NCI-H524 treated with DMSO at 0.1 percent for 48 hours (cell line): ENCODE measurements at regions not wholly inside any gene's neighbourhood (a gene's known extent, or its start where the extent isn't known, plus 50 kb on each side); places are given as distances from the start of the nearest gene placed in this dataset.

Source experiments
- DNase-seq: peaks from one replicate; lab custom pipeline; 2025; lab: John Stamatoyannopoulos, UW

DNA sequence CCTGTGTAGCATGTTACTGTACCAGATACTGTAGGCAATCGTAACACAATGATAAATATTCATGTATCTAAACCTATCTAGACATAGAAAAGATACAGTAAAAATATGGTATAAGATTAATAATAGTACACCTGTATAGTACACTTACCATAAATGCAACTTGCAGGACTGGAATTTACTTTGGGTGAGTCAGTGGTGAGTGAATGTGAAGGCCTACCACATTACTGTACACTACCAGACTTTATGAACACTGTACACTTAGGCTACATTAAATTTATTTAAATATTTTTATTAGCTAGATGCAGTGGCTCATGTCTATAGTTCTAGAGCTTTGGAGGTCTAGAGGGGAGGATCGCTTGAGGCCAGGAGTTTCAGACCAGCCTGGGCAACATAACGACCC lies 186.6 kb upstream of the ROPN1 start:
- DNase-seq, result no peak

GRCh38 chr3:124200407-124200806 lies 208.5 kb upstream of the ROPN1 start:
- DNase-seq, result no peak

- no peak for DNase-seq
Measured at GRCh38 chr3:124201226-124201625, 209.3 kb upstream of the ROPN1 start.

GRCh38 chr3:124201786-124202185 lies 209.9 kb upstream of the ROPN1 start:
- peak; percentile 87 for DNase-seq

DNA sequence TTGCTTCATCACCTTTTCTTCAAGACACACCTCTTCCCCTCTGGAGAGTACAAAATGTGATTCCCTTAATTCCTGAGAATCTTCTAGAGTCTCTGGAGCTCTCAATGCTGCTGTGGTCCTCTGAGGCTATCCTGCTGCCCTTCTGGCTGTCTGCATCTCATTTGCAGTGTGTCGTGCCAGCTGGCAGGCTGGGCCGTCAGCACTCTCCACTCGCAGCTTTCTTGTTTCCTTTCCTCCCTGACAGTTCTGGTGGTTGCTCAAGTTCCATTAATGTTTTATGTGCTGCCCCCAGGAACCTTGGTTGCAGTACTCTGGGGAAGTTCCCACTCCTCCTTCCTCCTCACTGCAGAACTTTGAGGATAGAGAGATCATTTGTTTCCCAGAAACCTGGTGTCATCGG lies 210.8 kb upstream of the ROPN1 start:
- DNase-seq, result peak; percentile 50

DNA sequence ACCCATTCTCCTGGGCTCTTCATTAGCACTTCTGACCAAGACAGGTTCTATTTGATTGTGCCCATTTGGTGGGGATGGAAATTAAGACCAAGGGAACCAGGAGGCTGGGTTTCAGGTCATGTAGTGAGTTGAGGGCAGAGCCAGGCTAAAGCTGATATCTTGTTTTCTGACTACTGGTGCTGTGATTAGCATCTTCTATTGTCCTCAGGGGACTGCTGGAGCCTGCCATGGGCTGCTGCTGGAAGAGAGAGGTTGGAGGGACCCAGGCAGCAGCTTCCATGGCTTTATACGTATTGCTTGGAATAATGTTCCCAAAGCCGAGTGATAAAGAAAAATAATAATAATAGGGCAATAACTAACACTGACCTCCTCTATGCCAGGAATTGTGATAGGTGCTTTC lies 211.4 kb upstream of the ROPN1 start:
- DNase-seq, result no peak

DNA sequence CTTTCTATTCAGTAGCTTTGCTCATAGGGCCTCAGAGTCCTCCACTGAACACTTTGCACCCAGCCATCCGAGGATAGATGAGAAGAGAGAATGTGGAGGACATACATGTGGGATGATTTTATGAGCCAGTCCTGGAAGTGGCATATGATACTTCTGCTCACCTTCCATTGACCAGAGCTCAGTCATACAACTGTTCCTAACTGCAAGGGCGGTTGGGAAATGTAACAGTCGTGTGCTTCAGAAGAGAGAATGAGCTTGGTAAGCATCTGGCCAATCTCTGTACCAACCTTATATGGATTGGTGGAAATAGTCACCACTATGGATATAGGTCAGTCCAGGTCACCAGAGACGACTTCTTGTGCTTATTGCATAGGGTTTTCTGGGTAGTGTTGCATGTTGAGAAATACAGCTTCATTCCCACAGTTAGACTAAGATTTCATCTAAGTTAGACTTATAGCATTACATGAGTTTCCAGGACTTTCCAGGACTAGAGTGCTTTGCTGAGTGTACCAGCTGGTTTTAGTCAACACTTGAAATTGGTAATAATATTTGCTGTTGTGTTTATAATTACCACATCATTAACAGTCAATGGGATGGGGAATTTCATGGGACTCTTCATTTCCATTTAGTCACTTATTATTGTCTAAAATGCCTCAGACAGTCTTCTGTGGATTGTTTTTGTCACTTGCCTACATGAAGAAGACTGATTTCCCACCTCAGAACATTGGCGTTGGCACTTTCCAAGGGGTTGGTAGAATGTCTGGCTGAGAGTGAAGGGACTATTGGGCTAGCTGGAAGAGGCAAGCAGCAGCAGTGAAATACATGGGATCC lies 214.5 kb upstream of the ROPN1 start:
- DNase-seq, result no peak

- no peak for DNase-seq
Measured at GRCh38 chr3:124207077-124207476, 215.2 kb upstream of the ROPN1 start.

DNA sequence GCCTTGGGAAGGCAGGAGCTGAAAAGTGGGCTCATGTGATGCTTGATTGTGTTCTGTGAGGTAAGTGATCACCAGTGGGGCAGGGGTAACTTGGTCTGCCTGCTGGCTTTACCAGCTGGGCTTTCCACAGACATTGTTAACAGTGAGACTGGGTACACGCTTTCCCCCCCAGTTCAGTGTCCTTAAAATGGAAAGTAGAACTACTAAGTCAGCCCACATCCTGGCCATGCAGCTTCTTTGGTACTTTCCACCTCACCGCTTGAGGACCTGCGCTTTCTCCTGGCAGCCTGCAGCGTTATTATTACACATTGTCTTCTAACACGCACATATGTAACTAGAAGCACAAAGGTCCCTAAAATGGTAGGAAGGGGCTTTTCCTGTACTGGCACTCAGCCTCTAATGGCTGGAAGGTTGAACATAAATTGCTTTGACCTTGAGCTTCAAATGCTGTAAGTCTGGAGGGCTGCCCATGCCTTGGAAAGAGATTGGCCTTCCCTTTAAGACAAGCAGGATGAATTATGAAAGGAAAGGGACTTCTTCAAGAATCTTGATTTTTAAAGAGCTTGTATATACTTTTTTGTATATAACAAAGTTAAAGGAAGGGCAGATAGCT lies 216.1 kb upstream of the ROPN1 start:
- no peak for DNase-seq

DNA sequence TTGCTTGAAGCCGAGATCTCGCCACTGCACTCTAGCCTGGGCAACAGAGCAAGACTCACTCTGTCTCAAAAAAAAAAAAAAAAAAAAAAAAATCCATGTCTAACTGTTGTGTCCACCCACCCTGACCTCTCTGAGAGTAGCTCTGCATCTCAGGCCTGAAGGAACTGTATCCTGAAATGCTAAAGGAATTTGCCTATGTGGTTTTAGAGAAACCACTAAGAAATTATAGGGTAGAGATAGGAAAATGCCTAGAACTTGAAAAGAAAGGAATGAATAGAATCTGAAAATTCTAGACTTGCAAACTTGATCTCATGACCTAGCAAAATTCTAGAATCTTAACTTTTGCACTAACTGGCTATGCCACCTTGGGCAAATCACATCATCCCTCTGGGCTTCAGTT lies 217.5 kb upstream of the ROPN1 start:
- DNase-seq, result no peak

DNA sequence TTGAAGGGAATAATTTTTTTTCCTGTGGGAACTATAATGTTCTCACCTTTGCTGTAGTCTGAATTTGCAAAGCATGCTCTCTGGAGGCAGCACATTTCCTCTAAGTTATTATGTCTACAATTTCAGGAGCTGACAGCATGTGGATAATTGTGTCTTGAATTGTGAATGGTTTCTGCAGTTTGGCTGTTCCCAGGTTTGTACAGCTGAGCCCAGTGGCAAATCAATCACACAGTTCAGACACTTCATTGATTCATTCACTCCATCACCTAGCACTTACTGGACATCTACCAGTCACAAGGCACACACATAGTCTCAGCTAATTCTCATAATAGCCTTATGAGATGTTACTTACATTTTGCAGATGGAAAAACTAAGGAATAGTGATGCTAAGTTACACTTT lies 219.0 kb upstream of the ROPN1 start:
- no peak for DNase-seq

DNA sequence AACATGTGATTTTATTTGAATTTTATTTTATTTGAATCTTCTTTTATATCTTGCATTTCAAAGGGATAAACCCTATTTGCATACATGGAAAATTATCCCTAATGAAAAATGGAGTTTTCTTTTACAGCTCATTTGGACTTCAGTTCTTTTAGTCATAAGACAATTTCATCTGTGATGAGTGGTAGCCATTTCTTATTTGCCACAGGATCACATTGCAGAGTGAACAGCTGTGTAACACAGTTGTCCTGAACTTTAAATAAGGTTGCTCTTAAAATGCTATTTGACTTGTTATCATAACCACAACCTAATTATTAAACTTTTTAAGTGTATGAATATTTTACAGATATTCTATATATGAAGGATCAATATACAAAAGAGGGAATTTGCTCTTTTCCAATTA lies 221.7 kb upstream of the ROPN1 start:
- DNase-seq, result no peak

- no peak for DNase-seq
Measured at GRCh38 chr3:124217542-124217941, 225.6 kb upstream of the ROPN1 start.

DNA sequence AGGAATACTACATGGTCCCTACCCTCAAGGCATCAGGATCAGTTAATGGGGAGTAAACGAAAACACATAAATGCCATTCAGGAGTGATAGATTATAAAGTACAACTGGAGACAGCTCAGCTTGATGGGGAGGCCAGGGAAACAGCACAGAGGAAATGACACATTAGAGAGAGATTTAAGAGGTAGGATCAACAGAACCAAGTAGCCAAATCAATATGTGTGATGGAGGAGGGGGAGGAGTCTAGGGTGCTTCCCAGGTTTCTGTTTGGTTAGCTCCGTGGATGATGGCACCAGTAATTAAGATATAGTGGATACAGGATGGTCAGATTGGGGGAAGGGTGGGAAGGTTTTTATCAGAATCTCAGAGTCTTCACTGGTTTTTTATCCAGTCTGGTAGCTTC lies 229.5 kb upstream of the ROPN1 start:
- no peak for DNase-seq

- no peak for DNase-seq
Measured at GRCh38 chr3:124223853-124224252, 231.9 kb upstream of the ROPN1 start.

GRCh38 chr3:124227150-124227630 lies 235.3 kb upstream of the ROPN1 start:
- no peak for DNase-seq

GRCh38 chr3:124229420-124229819 lies 237.5 kb upstream of the ROPN1 start:
- no peak for DNase-seq

DNA sequence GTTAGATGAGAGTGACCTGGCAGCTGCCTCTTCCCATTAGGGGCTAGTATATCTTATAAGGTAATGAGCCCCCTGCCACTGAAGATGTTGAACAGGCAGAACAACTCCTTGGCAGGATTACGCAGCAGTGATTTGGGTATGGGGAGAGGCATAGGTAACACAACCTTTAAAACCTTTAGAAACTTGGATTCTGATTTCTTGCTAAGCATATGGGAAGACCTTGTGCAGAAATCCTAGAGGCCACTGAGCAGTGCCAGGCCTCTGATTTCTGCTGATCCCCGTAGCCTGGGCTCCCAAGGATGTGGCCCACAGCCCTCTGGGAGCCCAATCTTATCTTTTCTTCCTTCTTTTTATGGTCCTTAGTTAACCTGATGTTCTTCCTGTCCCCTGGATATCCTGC lies 237.9 kb upstream of the ROPN1 start:
- DNase-seq, result no peak

GRCh38 chr3:124230432-124230831 lies 238.5 kb upstream of the ROPN1 start:
- DNase-seq, result no peak

- DNase-seq, result no peak
Measured at GRCh38 chr3:124230998-124231397, 239.1 kb upstream of the ROPN1 start.

DNA sequence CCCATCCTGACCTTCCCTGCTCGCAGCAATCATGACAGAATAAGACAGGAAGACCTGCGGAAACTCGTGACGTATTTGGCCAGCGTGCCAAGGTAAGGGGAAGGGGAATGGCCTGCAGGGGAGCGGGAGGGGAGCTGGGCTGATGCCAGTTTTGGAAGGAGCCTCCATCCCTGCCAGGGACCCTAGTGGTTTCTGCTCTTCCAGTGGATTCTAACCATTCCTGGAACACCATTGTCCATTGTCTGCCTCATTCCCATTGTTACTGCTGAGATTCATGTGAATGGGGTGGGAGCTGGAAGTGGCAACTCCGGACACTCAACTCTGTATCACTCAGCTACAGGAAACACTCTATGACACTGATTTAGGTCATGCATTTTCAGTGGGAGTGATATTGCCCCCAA lies 242.9 kb upstream of the ROPN1 start:
- DNase-seq, result no peak

- DNase-seq, result no peak
Measured at GRCh38 chr3:124235446-124235845, 243.5 kb upstream of the ROPN1 start.

DNA sequence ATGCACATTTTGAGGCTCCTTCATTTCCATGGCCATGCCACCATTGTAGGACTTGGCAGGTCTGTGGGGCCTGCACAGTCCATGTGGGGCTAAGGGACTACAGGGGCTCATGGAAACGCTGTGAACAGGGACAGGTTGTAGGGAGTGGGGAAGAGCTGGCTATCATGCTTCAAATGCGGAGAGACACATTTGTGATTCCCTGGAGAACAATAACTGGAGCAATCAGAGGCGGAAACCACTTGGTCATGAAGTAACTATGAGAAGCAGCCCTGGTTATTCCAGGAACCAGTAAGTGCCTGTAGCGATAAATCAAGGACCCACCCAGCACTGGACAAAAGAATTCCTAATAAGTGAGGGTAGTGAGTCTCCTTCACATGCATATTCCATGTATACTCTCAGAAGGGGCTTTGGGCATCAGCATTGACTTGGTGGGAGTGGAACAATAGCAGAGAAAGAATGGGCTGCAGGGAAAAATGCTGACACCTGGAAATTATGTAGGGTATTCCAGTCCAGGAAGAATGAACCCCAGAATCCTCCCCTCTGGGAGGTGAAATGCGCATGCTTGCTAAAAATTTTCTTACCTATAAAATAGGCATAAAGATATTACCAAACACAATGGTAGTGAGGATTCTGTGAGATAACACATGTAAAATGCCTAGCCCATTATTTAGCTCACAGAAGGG lies 251.4 kb upstream of the ROPN1 start:
- no peak for DNase-seq
